ENCODE measurements at regions not wholly inside any gene's neighbourhood (a gene's known extent, or its start where the extent isn't known, plus 50 kb on each side); places are given as distances from the start of the nearest gene placed in this dataset.

DNA sequence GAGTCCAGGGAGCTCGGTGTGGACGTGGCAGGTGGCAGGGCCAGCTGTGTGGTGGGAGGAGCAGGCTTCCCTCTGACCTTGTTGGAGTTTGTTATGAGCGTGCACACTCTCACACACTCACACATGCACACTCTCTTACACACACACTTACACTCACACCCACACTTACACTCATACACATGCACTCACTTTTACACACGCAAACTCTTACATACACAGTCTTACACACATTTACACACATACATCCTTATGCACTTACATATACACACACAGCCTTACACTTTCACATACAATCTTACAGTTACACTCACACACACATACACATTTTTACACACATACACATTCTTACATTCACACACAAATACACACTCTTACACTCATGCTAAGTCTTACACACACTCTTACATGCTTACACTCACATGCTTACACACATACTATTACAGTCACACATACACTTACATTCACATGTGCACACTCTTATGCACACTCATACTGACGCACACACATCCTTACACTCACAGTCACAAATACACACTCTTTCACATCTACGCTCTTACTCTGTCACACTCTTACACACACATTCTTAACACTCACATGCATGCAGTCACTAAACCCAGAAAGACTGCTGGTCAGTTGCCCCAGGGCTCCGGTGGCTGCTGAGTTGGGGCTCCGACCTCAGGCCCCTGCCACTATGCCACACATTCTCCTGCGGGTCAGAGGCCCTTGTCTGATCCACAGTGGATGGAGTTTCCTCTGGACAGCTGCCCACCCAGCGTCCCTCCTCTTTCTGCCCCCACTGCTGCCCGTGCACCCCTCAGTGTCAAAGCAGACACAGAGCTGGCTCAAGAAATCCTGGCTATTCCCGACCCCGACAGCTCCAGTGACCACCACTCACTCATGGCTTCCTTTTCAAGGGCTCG lies 95.8 kb downstream of the ADRA2C start:
- FAIRE-seq, result no peak
- TF ChIP-seq, protein P1, sequence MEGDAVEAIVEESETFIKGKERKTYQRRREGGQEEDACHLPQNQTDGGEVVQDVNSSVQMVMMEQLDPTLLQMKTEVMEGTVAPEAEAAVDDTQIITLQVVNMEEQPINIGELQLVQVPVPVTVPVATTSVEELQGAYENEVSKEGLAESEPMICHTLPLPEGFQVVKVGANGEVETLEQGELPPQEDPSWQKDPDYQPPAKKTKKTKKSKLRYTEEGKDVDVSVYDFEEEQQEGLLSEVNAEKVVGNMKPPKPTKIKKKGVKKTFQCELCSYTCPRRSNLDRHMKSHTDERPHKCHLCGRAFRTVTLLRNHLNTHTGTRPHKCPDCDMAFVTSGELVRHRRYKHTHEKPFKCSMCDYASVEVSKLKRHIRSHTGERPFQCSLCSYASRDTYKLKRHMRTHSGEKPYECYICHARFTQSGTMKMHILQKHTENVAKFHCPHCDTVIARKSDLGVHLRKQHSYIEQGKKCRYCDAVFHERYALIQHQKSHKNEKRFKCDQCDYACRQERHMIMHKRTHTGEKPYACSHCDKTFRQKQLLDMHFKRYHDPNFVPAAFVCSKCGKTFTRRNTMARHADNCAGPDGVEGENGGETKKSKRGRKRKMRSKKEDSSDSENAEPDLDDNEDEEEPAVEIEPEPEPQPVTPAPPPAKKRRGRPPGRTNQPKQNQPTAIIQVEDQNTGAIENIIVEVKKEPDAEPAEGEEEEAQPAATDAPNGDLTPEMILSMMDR (optimal IDR thresholded peaks at IDR 0.05 in 1 of 3, IDR thresholded peaks at IDR 0.05 in 1 of 3, conservative IDR thresholded peaks at IDR 0.05 in 1 of 3; ENCODE audit: extremely low read depth in 1 of 3, insufficient read depth in 2 of 3, low read length in 3 of 3), result no peak
- no peak for TF ChIP-seq EZH2 (IDR thresholded peaks at IDR 0.05; ENCODE audit: low read length)
- H3K4me2 ChIP-seq (ENCODE audit: control insufficient read depth, extremely low read depth, insufficient read depth, low read depth, low read length), result no peak overlapping the region
- H3K4me1 ChIP-seq (ENCODE audit: control insufficient read depth, extremely low read depth, insufficient read depth, low read length), result no peaks in the 10 kb centered on the region
- H3K9me1 ChIP-seq (ENCODE audit: control insufficient read depth, extremely low read depth, insufficient read depth, low read length), result no peaks in the 10 kb centered on the region
- no peak overlapping the region for H3K9ac ChIP-seq (ENCODE audit: control insufficient read depth, extremely low read depth, insufficient read depth, low read length)
- H3K9me3 ChIP-seq (ENCODE audit: control insufficient read depth, low read depth, low read length), result no peaks in the 10 kb centered on the region
- dilution Hi-C loops (cut with MboI; ENCODE audit: extremely low pct_ligation_motif_present, low sequenced_read_pairs), result no loop called here
- H3K4me3 ChIP-seq (ENCODE audit: control insufficient read depth in 2 of 3, extremely low read depth in 1 of 3, insufficient read depth in 2 of 3, low read depth in 1 of 3, low read length in 3 of 3), result no peak overlapping the region
- peaks cover 6% of the 10 kb centered on the region for H3K27me3 ChIP-seq (ENCODE audit: control insufficient read depth, extremely low read depth, insufficient read depth, low read length)
- H3K79me2 ChIP-seq (ENCODE audit: control insufficient read depth, insufficient read depth, low read length), result no peaks in the 10 kb centered on the region
- DNase-seq (ENCODE audit: low read depth, low spot score), result no peak
- no peaks in the 10 kb centered on the region for H4K20me1 ChIP-seq (ENCODE audit: control insufficient read depth, extremely low read depth, insufficient read depth, low read length)
- no peaks in the 10 kb centered on the region for H3K36me3 ChIP-seq (ENCODE audit: control insufficient read depth in 2 of 2, extremely low read depth in 1 of 2, insufficient read depth in 2 of 2, low read length in 2 of 2)
- no peak overlapping the region for H3K27ac ChIP-seq (ENCODE audit: control insufficient read depth, insufficient read depth, low read length)
- H2AFZ ChIP-seq (ENCODE audit: control insufficient read depth, low read length), result no peak overlapping the region

DNA sequence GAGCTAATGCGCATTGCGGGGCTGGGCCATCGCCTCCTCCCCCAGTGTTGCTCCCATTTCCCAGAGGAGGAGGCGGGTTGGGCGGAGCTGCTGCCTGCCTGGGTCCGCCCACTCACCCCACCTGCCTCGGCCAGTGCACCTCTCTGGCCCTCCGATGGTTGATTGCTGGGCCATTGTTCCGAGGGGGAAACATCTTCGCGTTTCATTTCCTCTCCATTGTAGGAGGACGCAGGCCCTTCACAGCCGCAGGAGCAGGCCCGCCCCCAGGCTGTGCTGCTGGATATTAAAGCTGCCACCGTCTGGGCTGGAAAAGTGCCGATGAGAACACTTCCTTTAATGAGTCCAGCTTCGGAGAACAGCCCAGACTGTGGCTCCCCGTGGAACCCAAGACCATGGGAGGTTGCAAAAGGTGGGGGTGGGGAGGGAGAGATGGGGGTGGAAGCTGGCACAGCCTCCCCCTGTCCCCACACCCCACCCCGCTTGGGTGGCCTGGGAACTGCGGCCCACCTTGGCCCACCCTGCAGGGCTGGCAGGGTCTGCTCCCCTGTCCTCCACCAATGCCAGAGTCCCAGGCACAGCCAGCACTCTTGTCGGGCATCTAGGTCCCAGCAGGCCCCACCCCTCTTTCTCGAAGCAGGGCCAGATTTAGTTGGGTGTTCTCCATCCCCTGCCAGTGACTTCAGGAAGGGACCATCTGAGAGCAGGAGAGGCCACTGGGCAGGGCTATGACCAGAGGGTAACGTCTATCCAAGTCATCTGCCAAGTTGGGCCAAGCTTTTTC lies 96.6 kb downstream of the ADRA2C start:
- H3K27me3 ChIP-seq (ENCODE audit: control insufficient read depth, extremely low read depth, insufficient read depth, low read length), result peaks cover 6% of the 10 kb centered on the region
- H3K4me1 ChIP-seq (ENCODE audit: control insufficient read depth, extremely low read depth, insufficient read depth, low read length), result no peaks in the 10 kb centered on the region
- TF ChIP-seq, protein P1 (optimal IDR thresholded peaks at IDR 0.05 in 1 of 3, IDR thresholded peaks at IDR 0.05 in 1 of 3, conservative IDR thresholded peaks at IDR 0.05 in 1 of 3; ENCODE audit: extremely low read depth in 1 of 3, insufficient read depth in 2 of 3, low read length in 3 of 3), result no peak
- no peak for TF ChIP-seq EZH2 (IDR thresholded peaks at IDR 0.05; ENCODE audit: low read length)
- no peaks in the 10 kb centered on the region for H3K36me3 ChIP-seq (ENCODE audit: control insufficient read depth in 2 of 2, extremely low read depth in 1 of 2, insufficient read depth in 2 of 2, low read length in 2 of 2)
- H3K9ac ChIP-seq (ENCODE audit: control insufficient read depth, extremely low read depth, insufficient read depth, low read length), result no peak overlapping the region
- no peak for FAIRE-seq
- dilution Hi-C loops (cut with MboI; ENCODE audit: extremely low pct_ligation_motif_present, low sequenced_read_pairs), result no loop called here
- no peak overlapping the region for H3K27ac ChIP-seq (ENCODE audit: control insufficient read depth, insufficient read depth, low read length)
- no peaks in the 10 kb centered on the region for H3K79me2 ChIP-seq (ENCODE audit: control insufficient read depth, insufficient read depth, low read length)
- H3K9me1 ChIP-seq (ENCODE audit: control insufficient read depth, extremely low read depth, insufficient read depth, low read length), result no peaks in the 10 kb centered on the region
- no peak overlapping the region for H2AFZ ChIP-seq (ENCODE audit: control insufficient read depth, low read length)
- H3K4me3 ChIP-seq (ENCODE audit: control insufficient read depth in 2 of 3, extremely low read depth in 1 of 3, insufficient read depth in 2 of 3, low read depth in 1 of 3, low read length in 3 of 3), result no peak overlapping the region
- H4K20me1 ChIP-seq (ENCODE audit: control insufficient read depth, extremely low read depth, insufficient read depth, low read length), result no peaks in the 10 kb centered on the region
- no peaks in the 10 kb centered on the region for H3K9me3 ChIP-seq (ENCODE audit: control insufficient read depth, low read depth, low read length)
- DNase-seq (ENCODE audit: low read depth, low spot score), result no peak
- no peak overlapping the region for H3K4me2 ChIP-seq (ENCODE audit: control insufficient read depth, extremely low read depth, insufficient read depth, low read depth, low read length)
